ENCODE measurements at regions not wholly inside any gene's neighbourhood (a gene's known extent, or its start where the extent isn't known, plus 50 kb on each side); places are given as distances from the start of the nearest gene placed in this dataset.
"Not testable (repeated sequence)": the region's sequence is repeated elsewhere in the genome, so short reads cannot be mapped to it uniquely, and the experiment has no call there.

GRCh38 chrX:150238632-150239382 lies 124.3 kb upstream of the MAMLD1 start:
- no peak for DNase-seq (ENCODE audit: low read depth)

DNA sequence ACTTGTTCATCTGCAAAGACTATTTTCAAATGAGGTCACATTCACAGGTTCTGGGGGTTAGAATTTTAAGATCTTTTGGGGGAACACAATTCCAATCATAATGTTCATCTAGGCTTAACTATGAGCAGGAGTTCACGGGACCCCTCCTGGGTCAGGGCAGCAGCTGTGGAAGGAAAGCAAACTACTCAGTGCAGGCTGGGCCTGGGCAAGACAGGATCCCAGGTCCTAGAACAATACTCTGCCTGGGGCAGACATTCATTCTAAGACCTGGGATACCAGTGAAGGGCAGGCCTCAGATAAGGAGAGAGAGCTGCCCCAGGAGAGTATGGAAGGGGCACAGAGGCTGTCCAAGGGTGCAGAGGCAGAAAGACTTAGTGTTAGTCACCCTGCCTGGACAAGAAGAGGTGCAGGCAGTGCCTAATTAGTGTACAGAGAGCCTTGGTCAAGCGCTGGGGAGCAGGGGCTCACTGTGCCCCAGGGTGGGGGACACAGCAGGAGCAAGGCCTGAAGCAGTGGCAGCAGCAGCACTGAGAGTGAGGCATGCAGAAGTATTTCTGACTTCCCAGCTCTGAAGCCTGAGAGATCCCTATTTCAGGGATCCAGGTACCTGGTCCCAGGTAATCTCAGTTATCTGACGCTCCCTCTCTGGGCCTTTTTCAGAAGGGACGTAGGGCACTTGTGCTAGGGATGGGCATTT lies 123.0 kb upstream of the MAMLD1 start:
- no peak for DNase-seq (ENCODE audit: low read depth)

DNA sequence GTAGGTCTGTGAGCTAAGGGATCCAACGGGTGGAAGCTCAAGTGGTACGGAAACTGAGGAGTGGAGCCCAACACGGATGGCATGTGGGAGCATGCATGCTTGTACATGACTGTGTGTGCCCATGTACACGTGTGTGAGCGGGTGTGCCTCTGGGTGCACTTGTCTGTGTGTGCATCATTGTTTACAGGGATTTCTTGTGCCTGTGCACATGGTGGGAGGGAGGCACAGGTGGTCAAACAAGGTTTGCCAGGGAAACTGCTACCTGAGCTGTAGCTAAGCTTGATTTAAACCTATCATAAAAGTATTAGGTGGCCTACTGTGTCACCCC lies 122.5 kb upstream of the MAMLD1 start:
- DNase-seq (ENCODE audit: low read depth), result no peak

- no peak for DNase-seq (ENCODE audit: low read depth)
Measured at GRCh38 chrX:150253959-150254620, 109.0 kb upstream of the MAMLD1 start.

DNA sequence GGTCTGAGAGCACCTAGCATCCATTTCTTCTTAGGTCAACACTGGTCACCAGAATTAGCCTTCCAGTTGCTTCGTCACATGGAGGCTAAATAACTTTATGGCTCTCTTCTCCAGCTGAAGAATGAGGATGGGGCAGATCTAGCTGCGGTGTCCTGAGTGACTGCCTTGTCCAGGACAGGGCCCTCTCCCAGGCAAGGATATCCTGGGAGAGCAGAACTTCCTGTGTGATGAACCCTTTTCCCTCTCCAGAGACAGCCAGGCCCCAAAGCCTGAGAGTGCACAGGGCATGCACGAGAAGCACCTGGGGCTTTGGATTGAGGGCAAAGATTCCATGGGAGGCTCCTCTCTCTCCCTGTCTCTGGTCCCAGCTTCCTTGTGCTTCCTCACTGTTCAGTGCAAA lies 108.2 kb upstream of the MAMLD1 start:
- DNase-seq (ENCODE audit: low read depth), result no peak

GRCh38 chrX:150255441-150256296 lies 107.4 kb upstream of the MAMLD1 start:
- DNase-seq (ENCODE audit: low read depth), result no peak

GRCh38 chrX:150256297-150256650 lies 106.8 kb upstream of the MAMLD1 start:
- no peak for DNase-seq (ENCODE audit: low read depth)

DNA sequence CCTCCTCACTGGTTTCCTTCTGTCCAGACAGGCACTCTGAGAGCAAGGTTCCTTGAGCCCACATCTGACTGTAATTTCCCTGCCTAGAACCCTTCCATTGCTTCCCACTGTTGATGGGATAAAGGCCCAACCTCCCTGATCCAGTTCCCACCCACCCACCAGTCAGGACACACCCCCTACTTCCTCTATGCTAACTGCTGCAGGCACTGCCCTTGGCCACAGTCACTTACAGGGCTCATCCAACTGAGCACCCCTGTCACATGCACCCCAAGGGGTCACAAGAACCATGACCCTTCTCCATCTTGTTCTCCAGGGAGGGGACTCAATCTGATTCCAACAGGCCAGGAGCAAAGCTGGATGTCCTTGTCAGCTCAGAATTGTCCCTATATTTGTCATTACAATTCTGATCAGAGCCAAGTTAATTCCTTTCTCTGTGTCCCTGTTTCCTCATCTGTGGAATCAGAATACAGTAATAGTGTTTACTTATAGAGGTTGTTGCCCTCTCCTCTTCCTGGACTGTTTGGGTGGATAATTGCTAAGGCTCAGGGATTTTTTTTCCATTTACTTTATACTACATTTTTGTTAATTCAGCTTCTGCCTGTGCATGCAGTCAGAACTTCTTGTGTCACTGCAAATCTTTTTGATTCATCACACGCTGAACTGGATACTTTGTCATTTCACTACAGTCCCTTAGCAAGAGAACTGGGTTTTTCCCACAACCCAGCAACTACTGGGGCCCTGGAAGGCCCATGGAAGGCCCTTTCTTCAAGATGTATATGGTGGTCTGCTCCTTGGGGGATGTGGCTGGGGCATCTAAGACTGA lies 105.6 kb upstream of the MAMLD1 start:
- no peak for DNase-seq (ENCODE audit: low read depth)

GRCh38 chrX:150258176-150258425 lies 105.0 kb upstream of the MAMLD1 start:
- no peak for DNase-seq (ENCODE audit: low read depth)

- no peak for DNase-seq (ENCODE audit: low read depth)
Measured at GRCh38 chrX:150258463-150259430, 104.4 kb upstream of the MAMLD1 start.

GRCh38 chrX:150262456-150262855 lies 100.7 kb upstream of the MAMLD1 start:
- no peak for DNase-seq (ENCODE audit: low read depth)

DNA sequence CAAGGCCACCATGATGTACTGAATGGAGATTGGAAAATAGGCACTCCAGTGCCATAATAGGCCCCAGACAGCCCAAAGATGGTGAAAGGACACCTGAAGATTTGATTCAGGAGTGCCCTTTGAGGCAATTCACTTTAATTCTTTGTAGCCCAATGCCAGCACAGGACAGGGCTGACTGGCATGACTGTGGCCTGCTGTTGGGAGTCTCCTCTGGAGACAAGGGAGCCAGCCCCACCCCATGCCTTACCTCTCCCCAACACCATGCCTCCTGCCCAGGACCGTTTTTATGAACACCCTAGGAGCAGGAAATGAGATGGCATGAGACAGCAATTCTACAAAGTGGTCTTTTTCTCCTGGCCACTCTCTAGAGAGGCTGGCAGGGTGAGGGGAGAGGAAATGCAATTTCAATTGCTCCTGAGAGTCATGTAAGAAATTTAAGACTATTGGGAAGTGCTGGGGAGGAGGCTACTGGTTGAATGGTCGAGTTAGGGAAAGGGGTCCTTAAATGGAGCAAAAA lies 94.2 kb upstream of the MAMLD1 start:
- DNase-seq (ENCODE audit: low read depth), result no peak

- DNase-seq (ENCODE audit: low read depth), result no peak
Measured at GRCh38 chrX:150269605-150270254, 93.4 kb upstream of the MAMLD1 start.

GRCh38 chrX:150270622-150271021 lies 92.5 kb upstream of the MAMLD1 start:
- no peak for DNase-seq (ENCODE audit: low read depth)

GRCh38 chrX:150273575-150274294 lies 89.4 kb upstream of the MAMLD1 start:
- not testable (repeated sequence) for DNase-seq (ENCODE audit: low read depth)

DNA sequence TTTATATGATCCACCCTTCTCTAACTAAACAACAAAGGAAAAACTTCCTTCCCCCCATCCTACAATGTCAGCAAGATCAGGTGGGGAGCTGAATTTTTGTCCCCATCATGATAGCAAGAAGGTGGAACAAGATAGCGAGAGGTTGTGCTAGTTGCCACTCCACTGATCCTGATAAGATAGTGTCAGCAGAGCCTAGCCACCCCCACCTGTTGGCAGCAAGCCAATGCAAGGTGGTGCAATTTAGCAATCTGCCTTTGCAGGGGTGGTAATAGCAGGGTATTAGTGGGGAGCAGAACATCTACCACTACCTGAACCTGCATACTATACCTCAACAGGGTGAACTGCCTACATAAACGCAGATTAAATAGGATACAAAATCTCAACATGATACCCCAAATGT lies 80.2 kb upstream of the MAMLD1 start:
- no peak for DNase-seq (ENCODE audit: low read depth)

DNA sequence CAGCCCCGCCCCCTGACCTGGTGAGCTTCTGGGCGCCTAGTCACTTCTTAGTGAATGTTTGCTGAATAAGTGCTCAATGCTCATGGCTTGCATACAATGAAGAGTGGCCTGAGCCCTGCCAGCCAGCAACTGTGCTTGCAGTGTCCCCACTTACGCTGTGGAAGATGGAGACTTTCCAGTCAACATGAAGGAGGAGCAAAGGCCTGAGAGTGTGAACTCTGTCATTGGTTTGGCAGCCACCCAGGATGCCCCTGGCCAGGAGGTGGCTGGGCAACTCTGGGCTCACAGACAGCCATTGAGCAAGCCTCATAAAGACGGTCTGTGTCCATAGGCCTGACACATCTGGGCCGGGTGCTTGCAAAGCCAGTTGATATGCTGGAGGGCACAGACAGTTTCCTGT lies 72.1 kb upstream of the MAMLD1 start:
- DNase-seq (ENCODE audit: low read depth), result no peak

GRCh38 chrX:150293311-150294013 lies 69.7 kb upstream of the MAMLD1 start:
- no peak for DNase-seq (ENCODE audit: low read depth)
